ENCODE measurements at regions not wholly inside any gene's neighbourhood (a gene's known extent, or its start where the extent isn't known, plus 50 kb on each side); places are given as distances from the start of the nearest gene placed in this dataset.
A peak's percentile ranks its signal among the peaks of the same experiment; 100 is the strongest.

- no peak for DNase-seq (ENCODE audit: extremely low spot score)
Measured at GRCh38 chr5:69043655-69043996, 50.2 kb upstream of the SLC30A5 start.

More at GRCh38 chr5:69043655-69043996, 50.2 kb upstream of the SLC30A5 start:
- Histone ChIP-seq H3K4me1 (peaks cover 0 to 15% (median 4%) of the 10 kb centered on the region in 4 donors), H3K4me3 (peak overlapping the region; percentile 53 to 61 (median 56)), H3K36me3 (no peaks in the 10 kb centered on the region), H3K9me3 (no peaks in the 10 kb centered on the region), H3K27ac (replicated peaks in 1 of 4) (no peak overlapping the region), H3K27me3 (no peaks in the 10 kb centered on the region)
- no peak for TF ChIP-seq EP300 (IDR thresholded peaks at IDR 0.05)
- TF ChIP-seq CTCF (IDR thresholded peaks at IDR 0.05) = no peak
- no peak for TF ChIP-seq POLR2AphosphoS5 (IDR thresholded peaks at IDR 0.05)
- TF ChIP-seq POLR2A (IDR thresholded peaks at IDR 0.05; ENCODE audit: low read depth) = no peak
- 82% methylated on average over 2 of the region's 2 CpGs for WGBS
- intact Hi-C loops (cut with DNase I) = loop anchor here (5.0 kb wide), 2 partner anchors 49 to 294 kb away; partner anchors contain the start of gene SLC30A5

Small RNA genes in the stretch of these regions (small RNA-seq; reads per million reads assigned to genes)
- 0 reads per million in 3 donors for gene RF00096
- gene RN7SKP251 = 0 reads per million in 3 donors
- 0 reads per million in 3 donors for gene VWA8P1
